Esophagus (tissue), 2 donors: ENCODE measurements at regions not wholly inside any gene's neighbourhood (a gene's known extent, or its start where the extent isn't known, plus 50 kb on each side); places are given as distances from the start of the nearest gene placed in this dataset.

Source experiments
- H3K27ac ChIP-seq, 2 donors: one replicate each; pipeline ENCODE4 v1.5.1; 2013; ENCODE audit warnings: low read depth in 2 of 2, mild to moderate bottlenecking in 2 of 2, inconsistent platforms in 1 of 2, low read length in 1 of 2, moderate library complexity in 1 of 2
- H3K27me3 ChIP-seq, 2 donors: one replicate each; pipeline ENCODE4 v1.6.1; 2013; ENCODE audit warnings: low read length in 2 of 2, control low read depth in 1 of 2, mild to moderate bottlenecking in 1 of 2; ENCODE audit not compliant: insufficient read depth in 2 of 2, control insufficient read depth in 1 of 2
- H3K36me3 ChIP-seq, 2 donors: one replicate each; pipeline ENCODE4 v1.6.1; 2013; ENCODE audit warnings: low read length in 1 of 2; ENCODE audit not compliant: control insufficient read depth in 2 of 2, insufficient read depth in 2 of 2
- H3K4me1 ChIP-seq, 2 donors: one replicate each; pipeline ENCODE4 v1.6.1; 2013; ENCODE audit warnings: low read length in 1 of 2; ENCODE audit not compliant: control insufficient read depth in 2 of 2, insufficient read depth in 2 of 2
- H3K4me3 ChIP-seq, 2 donors: one replicate each; pipeline ENCODE4 v1.5.1; 2013; ENCODE audit warnings: low read length in 2 of 2, mild to moderate bottlenecking in 2 of 2, low read depth in 1 of 2, moderate library complexity in 1 of 2
- H3K9me3 ChIP-seq, 2 donors: one replicate each; pipeline ENCODE4 v1.6.1; 2013; ENCODE audit warnings: mild to moderate bottlenecking in 2 of 2, low read depth in 1 of 2, low read length in 1 of 2, moderate library complexity in 1 of 2; ENCODE audit not compliant: control insufficient read depth in 2 of 2, insufficient read depth in 1 of 2
- WGBS, 2 donors: extraction: QIAGEN DNeasy Blood & Tissue Kit; methylation state at CpG; one replicate each; pipeline ENCODE4 v1.1.7; 2013; 5-methylcytosine and 5-hydroxymethylcytosine counted together
- donor health status: healthy with polysubstance abuse.
- donor health status: Bipolar disorder and iron deficiency.

DNA sequence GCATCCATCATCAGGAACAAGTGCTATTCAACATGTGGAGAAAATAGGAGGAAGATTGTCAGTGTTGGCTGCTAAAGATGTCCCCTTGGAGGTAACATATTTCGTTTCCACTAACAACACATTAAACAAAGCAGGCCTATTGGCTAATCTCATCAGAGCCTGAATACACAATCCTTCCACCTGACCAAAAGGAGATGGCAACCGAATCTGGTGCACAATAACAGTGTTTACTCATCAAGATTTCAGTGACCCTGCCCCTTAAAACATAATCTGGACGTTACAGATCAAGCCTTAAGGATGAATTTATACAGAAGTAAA is 582.5 kb downstream of the EFNB2 start:
- peaks cover 0 to under 1% of the 10 kb centered on the region in 2 donors for H3K4me1 ChIP-seq
- no peak overlapping the region for H3K4me3 ChIP-seq
- H3K27ac ChIP-seq = no peak overlapping the region
- WGBS, 2 donors = 68 to 70% methylated on average over 3 of the region's 3 CpGs
- H3K27me3 ChIP-seq = no peaks in the 10 kb centered on the region
- H3K36me3 ChIP-seq = no peaks in the 10 kb centered on the region
- H3K9me3 ChIP-seq = no peaks in the 10 kb centered on the region

DNA sequence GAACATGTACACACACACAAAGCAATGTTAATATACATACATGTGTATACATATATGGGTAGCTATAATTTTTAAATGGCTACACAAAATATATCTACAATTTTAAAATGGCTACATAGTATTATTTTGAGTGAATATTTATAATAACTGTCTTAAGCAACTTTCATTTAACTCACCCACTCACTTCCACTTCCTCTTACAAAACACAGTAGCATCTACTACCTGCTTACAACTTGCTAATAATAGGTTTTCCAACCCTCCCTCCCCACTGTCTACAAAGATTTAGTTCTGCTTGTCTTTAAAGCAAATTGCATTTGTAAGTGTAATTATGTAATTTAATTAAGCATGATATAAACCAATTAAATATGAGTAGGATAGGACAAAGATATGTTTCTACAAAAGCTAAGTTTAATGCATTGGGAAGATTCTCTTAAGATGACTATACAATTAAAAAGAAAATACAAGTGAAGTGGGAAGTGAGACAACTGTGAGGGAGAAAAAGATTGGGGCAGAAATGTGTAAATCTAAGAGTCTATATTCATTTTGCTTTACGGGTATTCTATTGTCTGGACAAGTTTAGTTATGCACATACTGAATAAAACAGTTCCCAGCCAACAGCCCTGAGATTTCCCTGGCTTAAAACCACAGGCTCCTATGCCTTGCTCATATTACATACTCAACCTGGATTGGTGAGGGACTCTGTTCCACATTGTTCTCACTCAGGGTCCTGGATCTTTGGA is 583.1 kb downstream of the EFNB2 start:
- H3K9me3 ChIP-seq = no peaks in the 10 kb centered on the region
- 69 to 91% methylated on average over 1 of the region's 1 CpG for WGBS, 2 donors

DNA sequence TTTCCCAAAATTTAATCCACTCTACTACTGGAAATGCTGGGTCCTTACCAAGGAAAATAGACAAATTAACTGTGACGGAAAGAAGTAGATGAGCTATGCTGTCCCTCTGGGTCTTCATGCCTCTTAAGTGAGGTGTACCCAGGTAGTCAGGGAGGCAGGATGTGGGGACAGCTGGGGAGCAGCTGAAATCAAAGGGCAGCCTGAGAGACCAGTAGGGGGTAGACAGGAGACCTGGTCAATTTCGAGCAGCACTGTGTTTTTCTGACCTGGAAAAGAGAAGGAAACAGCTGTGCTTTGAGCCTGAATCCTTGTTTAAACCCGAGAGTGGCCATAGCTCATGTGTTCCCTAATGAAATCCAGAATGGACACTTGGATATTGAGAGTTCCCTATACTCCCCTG is 587.3 kb downstream of the EFNB2 start:
- Histone ChIP-seq H3K9me3 (no peaks in the 10 kb centered on the region), H3K4me3 (no peak overlapping the region), H3K27ac (no peak overlapping the region), H3K36me3 (no peaks in the 10 kb centered on the region), H3K4me1 (no peaks in the 10 kb centered on the region), H3K27me3 (no peaks in the 10 kb centered on the region)
- 71 to 79% methylated on average over 3 of the region's 3 CpGs for WGBS, 2 donors

More for the DNA sequence above, 583.1 kb downstream of the EFNB2 start:
- Histone ChIP-seq H3K4me3 (no peak overlapping the region), H3K4me1 (no peaks in the 10 kb centered on the region), H3K27ac (no peak overlapping the region), H3K36me3 (no peaks in the 10 kb centered on the region), H3K27me3 (no peaks in the 10 kb centered on the region)

DNA sequence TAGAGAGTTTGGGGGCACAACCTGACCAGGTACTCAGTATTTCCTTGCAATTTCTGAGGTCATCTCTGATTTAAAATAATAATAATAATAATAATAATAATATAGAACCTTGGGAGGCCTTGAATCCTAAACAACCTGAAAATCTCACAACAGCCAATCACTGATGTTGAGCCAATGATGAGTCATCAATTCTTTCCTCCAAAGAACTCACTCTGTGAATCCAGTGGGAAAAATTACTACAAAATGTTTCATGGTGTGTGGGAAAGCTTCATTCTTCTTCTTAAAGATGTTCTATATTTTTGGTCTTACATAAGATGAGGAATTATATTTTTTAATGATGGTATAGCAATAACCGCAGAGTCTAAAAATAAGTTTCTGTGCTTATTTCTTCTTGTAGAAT is 594.6 kb downstream of the EFNB2 start:
- Histone ChIP-seq H3K27me3 (no peaks in the 10 kb centered on the region), H3K9me3 (no peaks in the 10 kb centered on the region), H3K36me3 (no peaks in the 10 kb centered on the region), H3K4me1 (no peaks in the 10 kb centered on the region), H3K27ac (no peak overlapping the region), H3K4me3 (no peak overlapping the region)
- WGBS, 2 donors = 96 to 99% methylated on average over 1 of the region's 1 CpG

DNA sequence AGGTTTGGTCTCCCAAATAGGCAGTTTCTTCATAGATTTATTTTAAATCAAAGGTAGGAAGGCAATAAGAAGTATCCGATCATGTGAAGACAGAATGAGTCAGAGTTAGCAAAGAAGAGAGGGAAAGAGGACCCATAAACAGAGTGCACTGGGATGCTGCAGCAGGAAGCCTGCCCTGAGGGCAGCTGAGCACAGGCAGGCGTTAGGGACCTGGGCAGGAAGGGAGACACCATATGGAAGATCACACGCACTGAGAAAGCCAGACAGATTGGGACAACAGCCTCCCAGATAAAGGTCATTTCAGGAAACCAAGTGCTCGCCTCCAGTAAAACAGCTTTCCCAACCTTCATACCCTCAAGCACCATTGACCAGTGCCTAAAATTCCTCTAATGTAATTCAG is 598.0 kb downstream of the EFNB2 start:
- 77 to 82% methylated on average over 4 of the region's 4 CpGs for WGBS, 2 donors
- H3K4me1 ChIP-seq = no peaks in the 10 kb centered on the region
- H3K36me3 ChIP-seq = no peaks in the 10 kb centered on the region
- H3K9me3 ChIP-seq = no peaks in the 10 kb centered on the region
- H3K27ac ChIP-seq = no peak overlapping the region
- H3K27me3 ChIP-seq = no peaks in the 10 kb centered on the region
- no peak overlapping the region for H3K4me3 ChIP-seq

DNA sequence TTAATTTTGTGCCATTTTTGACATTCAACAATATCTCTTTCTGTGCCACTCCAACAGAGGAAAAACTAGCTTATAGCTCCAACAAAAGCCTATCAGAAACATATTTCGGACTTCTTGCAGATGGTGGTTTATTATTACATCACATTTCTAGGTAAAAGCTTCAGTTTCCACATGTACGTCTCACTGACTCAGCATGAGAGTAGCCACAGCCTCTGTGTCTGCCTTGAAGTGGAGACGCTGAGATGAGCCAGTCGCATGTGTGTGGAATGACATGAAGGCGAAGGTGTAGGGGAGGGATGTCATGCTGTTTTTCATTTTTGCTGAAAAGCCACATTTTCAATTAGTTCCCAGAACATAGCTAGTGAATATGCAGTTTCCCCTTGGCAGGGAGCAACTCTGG is 598.6 kb downstream of the EFNB2 start:
- H3K4me3 ChIP-seq = no peak overlapping the region
- H3K27ac ChIP-seq = no peak overlapping the region
- no peaks in the 10 kb centered on the region for H3K4me1 ChIP-seq
- WGBS, 2 donors = 91 to 92% methylated on average over 5 of the region's 5 CpGs
- no peaks in the 10 kb centered on the region for H3K36me3 ChIP-seq
- H3K27me3 ChIP-seq = no peaks in the 10 kb centered on the region
- H3K9me3 ChIP-seq = no peaks in the 10 kb centered on the region

DNA sequence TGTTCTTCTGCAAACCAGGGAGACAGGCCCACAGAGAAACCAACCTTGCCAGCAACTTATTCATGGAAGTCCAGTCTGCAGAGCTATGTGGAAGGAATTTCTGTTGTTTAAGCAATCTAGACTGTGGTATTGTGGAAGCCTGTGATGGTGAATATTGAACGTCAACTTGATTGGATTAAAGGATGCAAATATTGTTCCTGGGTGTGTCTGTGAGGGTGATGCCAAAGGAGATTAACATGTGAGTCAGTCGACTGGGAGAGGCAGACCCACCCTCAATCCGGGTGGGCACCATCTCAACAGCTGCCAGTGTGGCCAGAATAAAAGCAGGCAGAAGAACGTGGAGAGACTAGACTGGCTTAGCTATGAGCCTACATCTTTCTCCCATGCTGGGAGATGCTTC is 606.0 kb downstream of the EFNB2 start:
- Histone ChIP-seq H3K4me3 (no peak overlapping the region), H3K9me3 (no peaks in the 10 kb centered on the region), H3K36me3 (no peaks in the 10 kb centered on the region), H3K27ac (no peak overlapping the region), H3K27me3 (no peaks in the 10 kb centered on the region), H3K4me1 (peaks cover 0 to 6% of the 10 kb centered on the region in 2 donors)
- WGBS, 2 donors = 46 to 61% methylated on average over 4 of the region's 4 CpGs

DNA sequence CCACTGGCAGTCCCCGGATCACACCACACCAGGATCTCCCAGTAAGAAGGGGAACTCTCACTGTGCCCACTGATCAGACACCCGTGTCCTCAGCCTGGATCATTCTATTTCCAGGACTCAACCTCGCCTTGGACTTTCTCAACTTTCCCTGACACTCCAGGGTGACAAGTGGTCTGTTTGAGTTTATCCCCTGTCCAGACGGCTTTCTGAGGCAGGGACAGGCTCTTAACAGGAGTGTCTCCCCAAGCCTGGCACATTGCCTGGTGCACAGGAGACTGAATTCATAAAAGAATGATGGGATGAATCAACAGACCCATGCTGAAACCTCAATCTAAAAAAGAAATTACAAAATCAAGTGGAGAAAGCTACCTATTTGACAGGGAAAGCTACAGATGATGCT is 606.6 kb downstream of the EFNB2 start:
- H3K36me3 ChIP-seq = no peaks in the 10 kb centered on the region
- no peak overlapping the region for H3K27ac ChIP-seq
- H3K4me1 ChIP-seq = peaks cover 0 to 6% of the 10 kb centered on the region in 2 donors
- H3K4me3 ChIP-seq = no peak overlapping the region
- WGBS, 2 donors = 86 to 87% methylated on average over 4 of the region's 4 CpGs
- peaks cover 0 to 1% of the 10 kb centered on the region in 2 donors for H3K9me3 ChIP-seq
- H3K27me3 ChIP-seq = no peaks in the 10 kb centered on the region

DNA sequence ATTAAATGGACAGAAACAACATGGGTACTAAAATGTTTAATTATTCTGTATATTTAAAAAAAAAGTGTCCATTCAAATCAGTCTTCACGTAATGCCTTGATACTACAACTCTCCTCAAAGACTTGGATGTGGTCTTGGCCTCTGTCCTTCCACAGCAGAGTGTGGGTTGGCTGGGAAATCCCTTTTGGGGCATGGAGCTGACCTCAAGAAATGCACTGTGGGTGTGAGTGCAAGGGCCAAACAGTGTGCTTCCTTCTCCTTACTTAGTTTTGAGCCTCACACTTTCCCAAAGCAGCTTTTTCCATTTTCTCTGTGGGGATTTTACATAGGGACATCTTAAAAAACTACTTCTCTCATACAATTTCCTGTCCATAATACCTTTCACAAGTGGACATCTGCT is 607.4 kb downstream of the EFNB2 start:
- H3K27me3 ChIP-seq = no peaks in the 10 kb centered on the region
- WGBS, 2 donors = 88 to 89% methylated on average over 1 of the region's 1 CpG
- no peaks in the 10 kb centered on the region for H3K36me3 ChIP-seq
- H3K27ac ChIP-seq = no peak overlapping the region
- H3K4me1 ChIP-seq = peaks cover 0 to 6% of the 10 kb centered on the region in 2 donors
- no peak overlapping the region for H3K4me3 ChIP-seq
- H3K9me3 ChIP-seq = peaks cover 0 to 2% of the 10 kb centered on the region in 2 donors

DNA sequence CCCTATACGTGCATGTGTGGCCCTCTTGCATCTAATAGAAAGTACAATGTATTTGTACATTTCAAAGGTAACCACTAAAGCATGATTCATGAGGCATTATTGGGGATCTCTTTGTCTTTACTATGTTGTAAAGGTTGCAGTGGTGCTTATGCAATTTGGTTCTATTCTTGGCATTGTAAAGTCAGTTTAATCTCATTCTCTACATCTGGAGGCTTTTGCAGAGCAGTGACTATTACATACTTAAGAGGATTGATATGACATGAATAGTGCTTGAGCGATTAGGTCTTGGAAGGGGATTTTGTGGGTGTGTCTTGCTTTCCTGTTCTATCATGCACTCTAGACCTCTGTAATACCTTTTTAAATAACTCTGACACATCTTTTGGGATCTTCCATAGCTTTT is 610.0 kb downstream of the EFNB2 start:
- Histone ChIP-seq H3K27ac (no peak overlapping the region), H3K9me3 (peaks cover 0 to 2% of the 10 kb centered on the region in 2 donors), H3K27me3 (no peaks in the 10 kb centered on the region), H3K4me3 (no peak overlapping the region), H3K36me3 (no peaks in the 10 kb centered on the region), H3K4me1 (peaks cover 0 to 6% of the 10 kb centered on the region in 2 donors)
- WGBS, 2 donors = 50 to 52% methylated on average over 2 of the region's 2 CpGs
